MM.1S (cell line): ENCODE measurements at regions not wholly inside any gene's neighbourhood (a gene's known extent, or its start where the extent isn't known, plus 50 kb on each side); places are given as distances from the start of the nearest gene placed in this dataset.

Experiments used
- DNase-seq: peaks from one replicate; pipeline ENCODE4 v3.0.0-alpha.2; 2015
- H2AFZ ChIP-seq: fragments of 300-600 bp; sonication (generic); 2 replicates; pipeline ENCODE4 v1.6.0; 2016; ENCODE audit warnings: antibody characterized with exemption, low read length
- H3F3A ChIP-seq: fragments of 300-600 bp; sonication (generic); 2 replicates; pipeline ENCODE4 v1.6.1; 2016; ENCODE audit warnings: mild to moderate bottlenecking, antibody characterized with exemption, low read length, moderate library complexity, mixed read lengths; ENCODE audit not compliant: insufficient read depth
- H3K27ac ChIP-seq: fragments of 300-600 bp; sonication (generic); 2 replicates; pipeline ENCODE4 v1.5.1; 2016; ENCODE audit warnings: mild to moderate bottlenecking, low read length
- H3K27me3 ChIP-seq: fragments of 300-600 bp; sonication (generic); replicated peaks from 2 replicates; pipeline ENCODE4 v1.6.0; 2016; ENCODE audit warnings: low read length; ENCODE audit not compliant: insufficient read depth
- H3K36me3 ChIP-seq: fragments of 300-600 bp; sonication (generic); replicated peaks from 2 replicates; pipeline ENCODE4 v1.6.1; 2016; ENCODE audit warnings: mild to moderate bottlenecking, low read length, mixed read lengths; ENCODE audit not compliant: insufficient read depth
- H3K4me1 ChIP-seq: fragments of 300-600 bp; sonication (generic); 2 replicates; pipeline ENCODE4 v1.6.1; 2016; ENCODE audit warnings: low read length, mixed read lengths
- H3K4me2 ChIP-seq: fragments of 300-600 bp; sonication (generic); 2 replicates; pipeline ENCODE4 v1.6.0; 2016; ENCODE audit warnings: low read depth, low read length
- H3K4me3 ChIP-seq: fragments of 300-600 bp; sonication (generic); 2 replicates; pipeline ENCODE4 v1.5.1; 2016; ENCODE audit warnings: low read length, mixed read lengths
- H3K79me2 ChIP-seq: fragments of 300-600 bp; sonication (generic); 2 replicates; pipeline ENCODE4 v1.6.1; 2016; ENCODE audit warnings: mixed run types, low read length, mixed read lengths
- H3K9ac ChIP-seq: fragments of 300-600 bp; sonication (generic); 2 replicates; pipeline ENCODE4 v1.6.1; 2016; ENCODE audit warnings: low read length, mixed read lengths
- H3K9me2 ChIP-seq: fragments of 300-600 bp; sonication (generic); replicated peaks from 2 replicates; pipeline ENCODE4 v1.6.1; 2016; ENCODE audit warnings: mild to moderate bottlenecking, low read length, mixed read lengths; ENCODE audit not compliant: insufficient read depth
- H3K9me3 ChIP-seq: fragments of 300-600 bp; sonication (generic); replicated peaks from 2 replicates; pipeline ENCODE4 v1.6.1; 2016; ENCODE audit warnings: mild to moderate bottlenecking, low read length, mixed read lengths; ENCODE audit not compliant: insufficient read depth
- H4K20me1 ChIP-seq: fragments of 300-600 bp; sonication (generic); 2 replicates; pipeline ENCODE4 v1.6.1; 2016; ENCODE audit warnings: mild to moderate bottlenecking, low read length, moderate library complexity, mixed read lengths; ENCODE audit not compliant: insufficient read depth
- CTCF ChIP-seq: fragments of 300-600 bp; sonication (generic); IDR thresholded peaks from 2 replicates; pipeline ENCODE4 v1.5.1; 2016; ENCODE audit warnings: antibody characterized with exemption, low read length, mixed read lengths
- EZH2 ChIP-seq: fragments of 300-600 bp; sonication (generic); optimal IDR thresholded peaks from 2 replicates; pipeline ENCODE3; 2017; ENCODE audit warnings: low read depth, mild to moderate bottlenecking, antibody characterized with exemption, low read length, mixed read lengths
- EZH2phosphoT487 ChIP-seq: fragments of 300-600 bp; sonication (generic); IDR thresholded peaks from 2 replicates; pipeline ENCODE4 v1.6.1; 2018; ENCODE audit warnings: antibody characterized with exemption, low read length

- Histone ChIP-seq H3K9me2 (no peaks in the 10 kb centered on the region), H3K4me1 (no peaks in the 10 kb centered on the region), H3K79me2 (no peaks in the 10 kb centered on the region), H3K9me3 (no peaks in the 10 kb centered on the region), H3K27me3 (no peaks in the 10 kb centered on the region), H2AFZ (no peak overlapping the region), H3K36me3 (no peaks in the 10 kb centered on the region), H3K9ac (no peak overlapping the region), H3F3A (no peaks in the 10 kb centered on the region), H3K27ac (no peak overlapping the region), H4K20me1 (no peaks in the 10 kb centered on the region), H3K4me3 (no peak overlapping the region), H3K4me2 (no peak overlapping the region)
- no peak for DNase-seq
- TF ChIP-seq CTCF, result no peak
- TF ChIP-seq EZH2, result no peak
- TF ChIP-seq EZH2phosphoT487, result no peak
Observed at GRCh38 chr4:136301749-136302495, 1230.4 kb downstream of the PCDH18 start.

- H3K4me1 ChIP-seq, result no peaks in the 10 kb centered on the region
- TF ChIP-seq EZH2phosphoT487 (no peak), CTCF (no peak), EZH2 (no peak)
Observed at GRCh38 chr4:136283977-136284376, 1248.3 kb downstream of the PCDH18 start.

GRCh38 chr4:136281889-136282288, 1250.4 kb downstream of the PCDH18 start:
- TF ChIP-seq CTCF, result no peak
- no peak for TF ChIP-seq EZH2
- TF ChIP-seq EZH2phosphoT487, result no peak
- H2AFZ ChIP-seq, result no peak overlapping the region
- H3K4me3 ChIP-seq, result no peak overlapping the region
- H3K27ac ChIP-seq, result no peak overlapping the region
- no peaks in the 10 kb centered on the region for H3K9me2 ChIP-seq
- no peaks in the 10 kb centered on the region for H3K36me3 ChIP-seq
- no peak overlapping the region for H3K4me2 ChIP-seq
- no peaks in the 10 kb centered on the region for H3K4me1 ChIP-seq
- no peak for DNase-seq
- no peaks in the 10 kb centered on the region for H4K20me1 ChIP-seq
- no peaks in the 10 kb centered on the region for H3F3A ChIP-seq
- H3K9ac ChIP-seq, result no peak overlapping the region
- H3K27me3 ChIP-seq, result no peaks in the 10 kb centered on the region
- no peaks in the 10 kb centered on the region for H3K9me3 ChIP-seq
- no peaks in the 10 kb centered on the region for H3K79me2 ChIP-seq

More at GRCh38 chr4:136283977-136284376, 1248.3 kb downstream of the PCDH18 start:
- Histone ChIP-seq H3K27me3 (no peaks in the 10 kb centered on the region), H3F3A (no peaks in the 10 kb centered on the region), H3K9ac (no peak overlapping the region), H3K9me2 (no peaks in the 10 kb centered on the region), H3K4me3 (no peak overlapping the region), H3K36me3 (no peaks in the 10 kb centered on the region), H3K4me2 (no peak overlapping the region), H3K9me3 (no peaks in the 10 kb centered on the region), H2AFZ (no peak overlapping the region), H4K20me1 (no peaks in the 10 kb centered on the region), H3K79me2 (no peaks in the 10 kb centered on the region), H3K27ac (no peak overlapping the region)
- no peak for DNase-seq
